KMS-11 (cell line): ENCODE measurements at regions not wholly inside any gene's neighbourhood (a gene's known extent, or its start where the extent isn't known, plus 50 kb on each side); places are given as distances from the start of the nearest gene placed in this dataset.

Experiments used
- H2AFZ ChIP-seq: fragments of 200-600 bp; sonication (generic); 2 replicates; pipeline ENCODE4 v1.6.1; 2016; ENCODE audit warnings: antibody characterized with exemption, mixed run types, low read depth
- H3K27ac ChIP-seq: fragments of 200-600 bp; sonication (generic); 2 replicates; pipeline ENCODE4 v1.6.1; 2016; ENCODE audit warnings: mild to moderate bottlenecking, mixed run types
- H3K27me3 ChIP-seq: fragments of 200-600 bp; sonication (generic); 2 replicates; pipeline ENCODE4 v1.6.1; 2017; ENCODE audit warnings: mild to moderate bottlenecking, low read depth, mixed run types, moderate library complexity; ENCODE audit not compliant: insufficient read depth
- H3K36me3 ChIP-seq: fragments of 200-600 bp; sonication (generic); 2 replicates; pipeline ENCODE4 v1.6.1; 2017; ENCODE audit warnings: mild to moderate bottlenecking, mixed run types; ENCODE audit not compliant: insufficient read depth
- H3K4me1 ChIP-seq: fragments of 200-600 bp; sonication (generic); 2 replicates; pipeline ENCODE4 v1.6.1; 2016; ENCODE audit warnings: mild to moderate bottlenecking, low read depth, mixed run types; ENCODE audit not compliant: poor library complexity, severe bottlenecking
- H3K4me2 ChIP-seq: fragments of 200-600 bp; sonication (generic); 2 replicates; pipeline ENCODE4 v1.7.0; 2016; ENCODE audit warnings: mild to moderate bottlenecking, mixed run types
- H3K4me3 ChIP-seq: fragments of 200-600 bp; sonication (generic); IDR thresholded peaks from 2 replicates; pipeline ENCODE4 v1.6.1; 2017; ENCODE audit warnings: low read depth, low read length, mixed read lengths; ENCODE audit not compliant: insufficient read depth
- H3K79me2 ChIP-seq: fragments of 200-600 bp; sonication (generic); 2 replicates; pipeline ENCODE4 v1.6.1; 2016; ENCODE audit warnings: low read depth, mixed run types; ENCODE audit not compliant: insufficient read depth
- H3K9ac ChIP-seq: fragments of 200-600 bp; sonication (generic); 2 replicates; pipeline ENCODE4 v1.6.1; 2016; ENCODE audit warnings: mild to moderate bottlenecking, mixed run types
- H4K20me1 ChIP-seq: fragments of 200-600 bp; sonication (generic); 2 replicates; pipeline ENCODE4 v1.6.1; 2016; ENCODE audit warnings: mild to moderate bottlenecking, mixed run types; ENCODE audit not compliant: insufficient read depth
- CTCF ChIP-seq: fragments of 200-600 bp; sonication (generic); conservative IDR thresholded peaks from 2 replicates; pipeline ENCODE4 v1.6.1; 2017; ENCODE audit warnings: low read depth, mild to moderate bottlenecking, antibody characterized with exemption, low read length, moderate library complexity, mixed read lengths

- Histone ChIP-seq H3K27ac (no peak overlapping the region), H3K36me3 (no peaks in the 10 kb centered on the region), H2AFZ (no peak overlapping the region), H3K27me3 (no peaks in the 10 kb centered on the region), H3K4me2 (no peak overlapping the region), H3K4me3 (no peak overlapping the region), H3K4me1 (no peaks in the 10 kb centered on the region), H3K9ac (no peak overlapping the region), H3K79me2 (no peaks in the 10 kb centered on the region), H4K20me1 (no peaks in the 10 kb centered on the region)
- TF ChIP-seq CTCF = no peak
Measured at GRCh38 chr2:5125017-5125730, 567.0 kb upstream of the SOX11 start.

- Histone ChIP-seq H3K4me2 (no peak overlapping the region), H3K27ac (no peak overlapping the region), H3K9ac (no peak overlapping the region), H4K20me1 (no peaks in the 10 kb centered on the region), H3K27me3 (no peaks in the 10 kb centered on the region), H3K36me3 (no peaks in the 10 kb centered on the region), H3K4me1 (no peaks in the 10 kb centered on the region), H3K4me3 (no peak overlapping the region), H2AFZ (no peak overlapping the region), H3K79me2 (no peaks in the 10 kb centered on the region)
- TF ChIP-seq CTCF = no peak
Measured at GRCh38 chr2:5132281-5132680, 559.9 kb upstream of the SOX11 start.

GRCh38 chr2:5140347-5140746 is 551.8 kb upstream of the SOX11 start:
- Histone ChIP-seq H3K36me3 (no peaks in the 10 kb centered on the region), H3K79me2 (no peaks in the 10 kb centered on the region), H3K4me1 (no peaks in the 10 kb centered on the region), H2AFZ (no peak overlapping the region), H3K27me3 (no peaks in the 10 kb centered on the region), H3K9ac (no peak overlapping the region), H4K20me1 (no peaks in the 10 kb centered on the region), H3K4me2 (no peak overlapping the region), H3K27ac (no peak overlapping the region), H3K4me3 (no peak overlapping the region)
- TF ChIP-seq CTCF = no peak

- Histone ChIP-seq H3K4me1 (no peaks in the 10 kb centered on the region), H4K20me1 (no peaks in the 10 kb centered on the region), H3K4me2 (no peak overlapping the region), H3K36me3 (no peaks in the 10 kb centered on the region), H3K79me2 (no peaks in the 10 kb centered on the region), H3K9ac (no peak overlapping the region), H2AFZ (no peak overlapping the region), H3K27ac (no peak overlapping the region), H3K4me3 (no peak overlapping the region), H3K27me3 (no peaks in the 10 kb centered on the region)
- TF ChIP-seq CTCF = no peak
Measured at GRCh38 chr2:5144159-5144558, 548.0 kb upstream of the SOX11 start.
